ENCODE measurements at regions not wholly inside any gene's neighbourhood (a gene's known extent, or its start where the extent isn't known, plus 50 kb on each side); places are given as distances from the start of the nearest gene placed in this dataset.

DNA sequence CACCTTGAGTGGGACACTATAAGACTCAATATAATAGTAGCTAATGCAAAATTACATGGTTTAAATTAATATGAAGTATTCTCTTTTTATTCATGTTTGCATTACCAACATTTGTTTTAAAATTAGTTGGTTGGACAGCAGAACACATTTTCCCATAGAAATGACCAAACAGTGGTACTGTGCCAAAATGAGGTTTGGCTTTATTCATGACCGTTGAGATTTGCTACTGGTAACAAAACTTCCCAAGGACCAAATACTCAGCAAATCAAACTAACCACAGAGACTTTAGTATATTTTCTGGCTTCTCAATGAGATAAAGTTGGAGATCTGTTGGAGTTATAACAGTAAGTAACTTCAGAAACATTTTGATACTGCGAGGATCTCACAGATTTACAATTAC is 637.8 kb upstream of the MEF2C start:
- ATAC-seq (no peak), DNase-seq (no peak)
- H3K4me1 ChIP-seq: no peaks in the 10 kb centered on the region
- no peaks in the 10 kb centered on the region for H3K27me3 ChIP-seq
- 79% methylated on average over 2 of the region's 2 CpGs for WGBS (ENCODE audit: insufficient coverage, low coverage, low lambda C conversion rate, missing lambda C conversion rate)
- intact Hi-C loops (cut with DNase I): no loop called here
- no peak overlapping the region for H3K27ac ChIP-seq
- H3K9me3 ChIP-seq: no peaks in the 10 kb centered on the region
- TF ChIP-seq, protein P1, sequence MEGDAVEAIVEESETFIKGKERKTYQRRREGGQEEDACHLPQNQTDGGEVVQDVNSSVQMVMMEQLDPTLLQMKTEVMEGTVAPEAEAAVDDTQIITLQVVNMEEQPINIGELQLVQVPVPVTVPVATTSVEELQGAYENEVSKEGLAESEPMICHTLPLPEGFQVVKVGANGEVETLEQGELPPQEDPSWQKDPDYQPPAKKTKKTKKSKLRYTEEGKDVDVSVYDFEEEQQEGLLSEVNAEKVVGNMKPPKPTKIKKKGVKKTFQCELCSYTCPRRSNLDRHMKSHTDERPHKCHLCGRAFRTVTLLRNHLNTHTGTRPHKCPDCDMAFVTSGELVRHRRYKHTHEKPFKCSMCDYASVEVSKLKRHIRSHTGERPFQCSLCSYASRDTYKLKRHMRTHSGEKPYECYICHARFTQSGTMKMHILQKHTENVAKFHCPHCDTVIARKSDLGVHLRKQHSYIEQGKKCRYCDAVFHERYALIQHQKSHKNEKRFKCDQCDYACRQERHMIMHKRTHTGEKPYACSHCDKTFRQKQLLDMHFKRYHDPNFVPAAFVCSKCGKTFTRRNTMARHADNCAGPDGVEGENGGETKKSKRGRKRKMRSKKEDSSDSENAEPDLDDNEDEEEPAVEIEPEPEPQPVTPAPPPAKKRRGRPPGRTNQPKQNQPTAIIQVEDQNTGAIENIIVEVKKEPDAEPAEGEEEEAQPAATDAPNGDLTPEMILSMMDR (IDR thresholded peaks at IDR 0.05): no peak
- TF ChIP-seq POLR2A (IDR thresholded peaks at IDR 0.05): no peak
- H3K36me3 ChIP-seq: no peaks in the 10 kb centered on the region
- H3K4me3 ChIP-seq: no peak overlapping the region

DNA sequence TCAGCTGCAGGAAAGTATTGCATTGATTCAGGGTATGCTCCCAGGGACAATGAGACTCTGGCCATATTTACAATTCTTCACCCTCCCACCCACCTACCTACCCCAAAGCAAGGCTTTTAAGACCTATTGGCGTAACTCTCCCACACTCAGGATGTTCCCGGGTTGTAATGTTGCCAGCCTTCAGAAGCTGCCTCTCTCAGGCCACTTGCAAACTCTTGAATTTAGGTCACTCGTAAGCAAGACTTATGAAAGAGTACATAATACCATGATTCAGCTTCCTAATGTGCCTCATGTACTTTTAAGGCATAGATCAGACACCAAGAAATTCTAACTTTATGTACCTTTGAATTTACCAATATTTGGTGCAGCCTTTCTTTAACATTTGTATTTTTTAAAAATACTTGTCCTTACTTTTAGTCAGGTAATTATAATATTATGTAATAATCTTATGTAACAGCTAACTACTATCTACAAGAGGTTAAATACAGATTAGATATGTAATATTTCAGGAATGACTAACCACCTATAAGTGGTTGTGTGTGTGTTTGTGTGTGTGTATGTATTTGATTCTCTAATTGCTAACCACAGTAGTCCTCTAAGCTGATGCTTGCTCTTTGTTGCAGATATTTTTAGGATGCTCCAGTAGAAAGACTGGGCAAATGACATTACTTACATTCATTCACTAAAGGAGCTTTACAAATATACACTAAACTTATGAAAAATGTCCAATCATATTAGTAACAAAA is 630.5 kb upstream of the MEF2C start:
- ATAC-seq: no peak

DNA sequence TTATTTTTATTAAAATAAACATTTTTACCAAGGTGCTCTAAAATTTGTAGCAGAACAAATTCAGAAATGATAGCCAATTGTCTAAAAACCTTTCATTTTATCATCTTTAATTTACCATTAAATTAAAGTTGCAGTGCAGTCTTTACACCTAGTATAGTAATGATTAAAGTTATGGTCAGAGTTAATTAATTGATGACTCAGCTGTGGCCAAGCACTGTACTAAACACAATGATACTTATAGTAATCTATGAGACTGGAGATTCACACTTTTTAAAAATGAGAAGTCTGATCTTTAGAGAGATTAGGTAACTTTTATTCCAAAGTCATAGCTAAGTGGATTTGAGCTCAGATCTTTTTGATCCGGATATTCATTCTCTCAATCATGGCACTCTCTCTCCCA is 621.1 kb upstream of the MEF2C start:
- Histone ChIP-seq H3K27me3 (no peaks in the 10 kb centered on the region), H3K36me3 (no peaks in the 10 kb centered on the region), H3K9me3 (no peaks in the 10 kb centered on the region), H3K4me1 (no peaks in the 10 kb centered on the region), H3K4me3 (no peak overlapping the region), H3K27ac (no peak overlapping the region)
- DNase-seq: no peak
- ATAC-seq: no peak
- intact Hi-C loops (cut with DNase I): no loop called here
- WGBS (ENCODE audit: insufficient coverage, low coverage, low lambda C conversion rate, missing lambda C conversion rate): 91% methylated on average over 1 of the region's 1 CpG
- TF ChIP-seq, protein P1 (IDR thresholded peaks at IDR 0.05): no peak

More for the DNA sequence above, 630.5 kb upstream of the MEF2C start:
- Histone ChIP-seq H3K9me3 (no peaks in the 10 kb centered on the region), H3K36me3 (no peaks in the 10 kb centered on the region), H3K27ac (no peak overlapping the region), H3K4me1 (no peaks in the 10 kb centered on the region), H3K27me3 (no peaks in the 10 kb centered on the region), H3K4me3 (no peak overlapping the region)
- WGBS (ENCODE audit: insufficient coverage, low coverage, low lambda C conversion rate, missing lambda C conversion rate): 71% methylated on average over 3 of the region's 3 CpGs
- intact Hi-C loops (cut with DNase I): no loop called here
- TF ChIP-seq POLR2A (IDR thresholded peaks at IDR 0.05): no peak
- TF ChIP-seq, protein P1 (IDR thresholded peaks at IDR 0.05): no peak
- DNase-seq: no peak

DNA sequence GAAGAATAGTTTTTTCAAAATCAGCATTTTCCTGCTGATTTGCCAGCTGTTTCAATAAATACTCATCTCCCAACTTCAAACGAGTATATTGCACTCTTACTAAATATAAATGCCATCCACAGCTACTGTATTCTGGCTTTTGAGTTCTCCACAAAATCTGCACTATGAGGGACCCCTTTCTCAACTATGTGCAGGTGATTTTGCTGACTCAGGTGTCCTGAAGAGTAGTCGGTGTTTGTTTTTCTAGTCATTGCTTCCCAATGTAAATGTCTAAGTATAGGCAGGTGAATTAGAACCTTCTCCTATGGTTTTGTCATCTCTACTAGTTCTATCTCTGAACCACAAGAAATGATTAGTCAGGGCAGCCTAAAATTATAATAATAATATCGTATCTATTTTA is 616.8 kb upstream of the MEF2C start:
- no peak for ATAC-seq
- no peak for DNase-seq
- H3K4me1 ChIP-seq: no peaks in the 10 kb centered on the region
- no peak for TF ChIP-seq POLR2A (IDR thresholded peaks at IDR 0.05)
- TF ChIP-seq, protein P1 (IDR thresholded peaks at IDR 0.05): no peak
- no peak overlapping the region for H3K4me3 ChIP-seq
- intact Hi-C loops (cut with DNase I): no loop called here
- H3K27me3 ChIP-seq: no peaks in the 10 kb centered on the region
- WGBS (ENCODE audit: insufficient coverage, low coverage, low lambda C conversion rate, missing lambda C conversion rate): 49% methylated on average over 3 of the region's 3 CpGs
- H3K27ac ChIP-seq: no peak overlapping the region
- H3K9me3 ChIP-seq: no peaks in the 10 kb centered on the region
- no peaks in the 10 kb centered on the region for H3K36me3 ChIP-seq
